HCT116 (cell line): ENCODE measurements at regions not wholly inside any gene's neighbourhood (a gene's known extent, or its start where the extent isn't known, plus 50 kb on each side); places are given as distances from the start of the nearest gene placed in this dataset.

Experiments
- ATAC-seq: fragments of 200-7000 bp; cut with Tn5 transposase; 2 replicates; pipeline ENCODE4 v1.9.1; 2020; ENCODE audit warnings: mild to moderate bottlenecking, moderate library complexity
- BruUV-seq: library from RNA; stranded (reverse); fragments of 400-500 nt; replicated peaks from 2 replicates; lab custom pipeline; 2021; lab: Mats Ljungman, UMichigan
- CTCF ChIA-PET: fragments of 300-600 bp; sonication (Branson Sonifier 250); formaldehyde crosslinking; loops from one replicate; lab custom pipeline; 2021; ENCODE audit warnings: antibody characterized with exemption; lab: Charles Lee
- POLR2A ChIA-PET: fragments of 300-600, 350-600 bp; sonication (Branson Sonifier 250); formaldehyde crosslinking; loops from one replicate; lab custom pipeline; 2021; ENCODE audit warnings: antibody characterized with exemption; lab: Charles Lee
- RAD21 ChIA-PET, 2 experiments: fragments of 300-600 bp; sonication (Branson Sonifier 250); formaldehyde crosslinking; loops; one replicate each; lab custom pipeline; 2023; ENCODE audit warnings: low total read pairs in 2 of 2; ENCODE audit not compliant: uncharacterized antibody in 2 of 2, unreplicated experiment in 2 of 2, low non-redundant PET in 1 of 2; lab: Charles Lee
- DNase-seq: peaks from one replicate; pipeline ENCODE4 v3.0.0-alpha.2; 2010; ENCODE audit warnings: low read depth, low spot score
- H2AFZ ChIP-seq: fragments of 200-600 bp; shearing (Covaris generic), sonication (generic); 2 replicates; pipeline ENCODE4 v1.6.1; 2017; ENCODE audit warnings: low read depth, mixed run types, mixed read lengths, antibody characterized with exemption, low read length; ENCODE audit not compliant: poor library complexity, severe bottlenecking
- H3K27ac ChIP-seq: 2 replicates; pipeline ENCODE4 v1.5.1; 2012; ENCODE audit warnings: low read depth, low read length
- H3K27me3 ChIP-seq: fragments of 200-600 bp; sonication (generic); 2 replicates; pipeline ENCODE4 v1.6.1; 2016; ENCODE audit warnings: mixed run types, low read length, mixed read lengths; ENCODE audit not compliant: insufficient read depth
- H3K36me3 ChIP-seq, 2 experiments: fragments of 200-500 bp in 1 of 2; fragments of 200-600 bp in 1 of 2; sonication (Bioruptor generic) in 1 of 2; sonication (generic) in 1 of 2; 2 replicates each; pipeline versions ENCODE4 v1.5.1 to v1.6.1; 2014 to 2016; ENCODE audit warnings: low read length in 2 of 2, inconsistent platforms in 1 of 2, mixed read lengths in 1 of 2, mixed run types in 1 of 2; ENCODE audit not compliant: insufficient read depth in 2 of 2, control insufficient read depth in 1 of 2
- H3K4me1 ChIP-seq, 2 experiments: fragments of 200-600 bp in 1 of 2; sonication (generic) in 1 of 2; 2 replicates each; pipeline versions ENCODE4 v1.5.1 to v1.6.1; 2012 to 2017; ENCODE audit warnings: low read length in 2 of 2, inconsistent platforms in 1 of 2, mild to moderate bottlenecking in 1 of 2, mixed read lengths in 1 of 2, mixed run types in 1 of 2, moderate library complexity in 1 of 2; ENCODE audit not compliant: insufficient read depth in 2 of 2, control insufficient read depth in 1 of 2
- H3K4me2 ChIP-seq: fragments of 200-600 bp; sonication (generic); 2 replicates; pipeline ENCODE4 v1.6.1; 2017; ENCODE audit warnings: mixed run types, low read length, mixed read lengths
- H3K4me3 ChIP-seq, 2 experiments: fragments of 200-600 bp in 1 of 2; sonication (generic) in 1 of 2; replicated peaks in 1 of 2; 2 replicates each; pipeline ENCODE4 v1.5.1; 2011 to 2016; ENCODE audit warnings: low read length in 2 of 2, control low read depth in 1 of 2, low read depth in 1 of 2, mild to moderate bottlenecking in 1 of 2, mixed read lengths in 1 of 2, mixed run types in 1 of 2
- H3K79me2 ChIP-seq: fragments of 200-600 bp; sonication (generic); 2 replicates; pipeline ENCODE4 v1.6.1; 2017; ENCODE audit warnings: mild to moderate bottlenecking, mixed run types, low read length, moderate library complexity, mixed read lengths; ENCODE audit not compliant: insufficient read depth
- H3K9ac ChIP-seq: fragments of 200-600 bp; sonication (generic); 2 replicates; pipeline ENCODE4 v1.6.1; 2016; ENCODE audit warnings: low read length, mixed read lengths
- H3K9me2 ChIP-seq: fragments of 200-600 bp; sonication (generic), shearing (Covaris generic); 2 replicates; pipeline ENCODE4 v1.6.1; 2017; ENCODE audit warnings: mixed run types, mild to moderate bottlenecking, moderate library complexity; ENCODE audit not compliant: insufficient read depth
- H3K9me3 ChIP-seq, 2 experiments: fragments of 200-500 bp in 1 of 2; fragments of 200-600 bp in 1 of 2; sonication (Bioruptor generic) in 1 of 2; sonication (generic) in 1 of 2; 2 replicates each; pipeline ENCODE4 v1.6.1; 2014 to 2017; ENCODE audit warnings: low read length in 2 of 2, mixed read lengths in 2 of 2, inconsistent platforms in 1 of 2, low read depth in 1 of 2, mild to moderate bottlenecking in 1 of 2, mixed run types in 1 of 2, moderate library complexity in 1 of 2; ENCODE audit not compliant: control insufficient read depth in 1 of 2, insufficient read depth in 1 of 2
- H4K20me1 ChIP-seq: fragments of 200-600 bp; sonication (generic), shearing (Covaris generic); 2 replicates; pipeline ENCODE4 v1.6.1; 2017; ENCODE audit warnings: mixed run types, mild to moderate bottlenecking, moderate library complexity; ENCODE audit not compliant: insufficient read depth
- ATF3 ChIP-seq: IDR thresholded peaks from 2 replicates; pipeline ENCODE4 v1.6.1; 2012
- CBX3 ChIP-seq: IDR thresholded peaks from 2 replicates; pipeline ENCODE4 v1.6.1; 2012; ENCODE audit warnings: low read depth
- CEBPB ChIP-seq: IDR thresholded peaks from 2 replicates; pipeline ENCODE4 v1.6.1; 2012; ENCODE audit warnings: low read depth
- CTCF ChIP-seq, 3 experiments: fragments of 200-600 bp in 1 of 3; sonication (generic) in 1 of 3; IDR thresholded peaks in 2 of 3; conservative IDR thresholded peaks in 1 of 3; 2 replicates each; pipeline ENCODE4 v1.5.1; 2012 to 2017; ENCODE audit warnings: low read depth in 2 of 3, low read length in 2 of 3, antibody characterized with exemption in 1 of 3, borderline replicate concordance in 1 of 3, control low read depth in 1 of 3, mild to moderate bottlenecking in 1 of 3, mixed read lengths in 1 of 3, mixed run types in 1 of 3, moderate library complexity in 1 of 3; ENCODE audit not compliant: insufficient read depth in 1 of 3
- EGR1 ChIP-seq: IDR thresholded peaks from 2 replicates; pipeline ENCODE4 v1.6.1; 2012; ENCODE audit warnings: low read depth
- ELF1 ChIP-seq: IDR thresholded peaks from 2 replicates; pipeline ENCODE4 v1.6.1; 2012; ENCODE audit warnings: low read depth, borderline replicate concordance
- EZH2phosphoT487 ChIP-seq: fragments of 200-600 bp; IDR thresholded peaks from 2 replicates; pipeline ENCODE4 v1.6.1; 2018; ENCODE audit warnings: antibody characterized with exemption, borderline replicate concordance
- FOSL1 ChIP-seq: IDR thresholded peaks from 2 replicates; pipeline ENCODE4 v1.6.1; 2012; ENCODE audit warnings: low read depth
- JUND ChIP-seq: IDR thresholded peaks from 2 replicates; pipeline ENCODE4 v1.6.1; 2012
- POLR2A ChIP-seq: IDR thresholded peaks from 2 replicates; pipeline ENCODE4 v1.7.0; 2011; ENCODE audit warnings: borderline replicate concordance; ENCODE audit not compliant: insufficient read depth, insufficient read length; ENCODE audit errors: extremely low read depth
- RAD21 ChIP-seq: IDR thresholded peaks from 2 replicates; pipeline ENCODE4 v1.6.1; 2012; ENCODE audit warnings: low read depth, mild to moderate bottlenecking
- REST ChIP-seq: IDR thresholded peaks from 2 replicates; pipeline ENCODE4 v1.6.1; 2012; ENCODE audit warnings: low read depth
- SIN3A ChIP-seq: IDR thresholded peaks from 2 replicates; pipeline ENCODE4 v1.6.1; 2012; ENCODE audit warnings: low read depth
- SP1 ChIP-seq: IDR thresholded peaks from 2 replicates; pipeline ENCODE4 v1.6.1; 2012; ENCODE audit warnings: low read depth
- SRF ChIP-seq: IDR thresholded peaks from 2 replicates; pipeline ENCODE4 v1.6.1; 2012; ENCODE audit warnings: low read depth
- TCF7L2 ChIP-seq: IDR thresholded peaks from 2 replicates; pipeline ENCODE4 v1.7.0; 2011; ENCODE audit warnings: borderline replicate concordance, inconsistent platforms; ENCODE audit not compliant: insufficient read depth, insufficient read length; ENCODE audit errors: extremely low read depth
- YY1 ChIP-seq: IDR thresholded peaks from 2 replicates; pipeline ENCODE4 v1.6.1; 2011; ENCODE audit warnings: low read length, low read depth, moderate library complexity, mild to moderate bottlenecking; ENCODE audit not compliant: insufficient replicate concordance; ENCODE audit errors: extremely low read depth
- ZBTB33 ChIP-seq: IDR thresholded peaks from 2 replicates; pipeline ENCODE4 v1.6.1; 2011; ENCODE audit warnings: mild to moderate bottlenecking, low read length, moderate library complexity; ENCODE audit not compliant: insufficient replicate concordance; ENCODE audit errors: extremely low read depth
- ZFX ChIP-seq: fragments of 450-650 bp; IDR thresholded peaks from 2 replicates; pipeline ENCODE4 v1.6.1; 2017
- ZNF274 ChIP-seq: fragments of 200-500 bp; sonication (Bioruptor generic); IDR thresholded peaks from 2 replicates; pipeline ENCODE4 v1.6.1; 2014; ENCODE audit warnings: mild to moderate bottlenecking, low read depth, low read length, inconsistent platforms
- intact Hi-C: fragments of 100-400 bp; cut with micrococcal nuclease; formaldehyde crosslinking; loops from 2 replicates; pipeline ENCODE4 v1.10.0; 2022

- Histone ChIP-seq H3K9me3 (no peaks in the 10 kb centered on the region), H3K36me3 (no peaks in the 10 kb centered on the region), H2AFZ (no peak overlapping the region), H3K27ac (no peak overlapping the region), H3K9ac (no peak overlapping the region), H3K9me2 (no peaks in the 10 kb centered on the region), H3K27me3 (no peaks in the 10 kb centered on the region), H3K4me2 (no peak overlapping the region), H4K20me1 (no peaks in the 10 kb centered on the region), H3K4me3 (no peak overlapping the region), H3K4me1 (no peaks in the 10 kb centered on the region), H3K79me2 (no peaks in the 10 kb centered on the region)
- ChIA-PET CTCF (no interaction called here), POLR2A (no interaction called here), RAD21 (no interaction called here)
- TF ChIP-seq POLR2A: no peak
- TF ChIP-seq TCF7L2: no peak
- no peak for TF ChIP-seq ZNF274
- TF ChIP-seq REST: no peak
- no peak for TF ChIP-seq EZH2phosphoT487
- no peak for TF ChIP-seq CTCF (IDR thresholded peaks at IDR 0.05 in 2 of 3, conservative IDR thresholded peaks at IDR 0.05 in 1 of 3; ENCODE audit: borderline replicate concordance in 1 of 3, insufficient read depth in 1 of 3, low read depth in 2 of 3, low read length in 2 of 3)
- no peak for TF ChIP-seq SRF
- no peak for TF ChIP-seq FOSL1
- no peak for TF ChIP-seq CBX3
- no peak for TF ChIP-seq ATF3
- TF ChIP-seq SP1: no peak
- no peak for TF ChIP-seq ZBTB33
- no peak for TF ChIP-seq YY1
- TF ChIP-seq JUND: no peak
- no peak for TF ChIP-seq RAD21
- TF ChIP-seq ELF1: no peak
- TF ChIP-seq ZFX: no peak
- TF ChIP-seq SIN3A: no peak
- no peak for TF ChIP-seq EGR1
- TF ChIP-seq CEBPB: no peak
- intact Hi-C loops: no loop called here
- ATAC-seq (no peak), DNase-seq (no peak)
- BruUV-seq: no TSS peak
These were observed 197.9 kb downstream of the PLOD2 start for GRCh38 chr3:145963111-145963510.
